Esophagus muscularis mucosa (tissue), 3 donors: ENCODE measurements at regions not wholly inside any gene's neighbourhood (a gene's known extent, or its start where the extent isn't known, plus 50 kb on each side); places are given as distances from the start of the nearest gene placed in this dataset.

ENCODE experiments used
- CTCF ChIP-seq, 3 experiments: fragments of 200-600 bp in 2 of 3; fragments of 450-650 bp in 1 of 3; sonication (generic) in 2 of 3; IDR thresholded peaks; one replicate each; pipeline ENCODE4 v1.5.1; 2017 to 2019; ENCODE audit warnings: antibody characterized with exemption in 3 of 3, mild to moderate bottlenecking in 2 of 3, moderate library complexity in 1 of 3
- POLR2A ChIP-seq: fragments of 450-650 bp; IDR thresholded peaks from one replicate; pipeline ENCODE4 v1.6.1; 2017; ENCODE audit warnings: antibody characterized with exemption, moderate library complexity, mild to moderate bottlenecking, low read depth

- no peak for TF ChIP-seq CTCF (IDR thresholded peaks at IDR 0.05)
- no peak for TF ChIP-seq POLR2A
Observed at GRCh38 chr11:15724601-15725000, 609.9 kb downstream of the INSC start.
